Neural cell (in vitro differentiated cells): ENCODE measurements at regions not wholly inside any gene's neighbourhood (a gene's known extent, or its start where the extent isn't known, plus 50 kb on each side); places are given as distances from the start of the nearest gene placed in this dataset.

Experiments used
- CTCF ChIP-seq: fragments of 450-650 bp; IDR thresholded peaks from 2 replicates; pipeline ENCODE4 v1.5.1; 2014; ENCODE audit warnings: antibody characterized with exemption, mild to moderate bottlenecking, moderate library complexity; ENCODE audit not compliant: poor library complexity, severe bottlenecking
- EP300 ChIP-seq: fragments of 450-650 bp; conservative IDR thresholded peaks from 2 replicates; pipeline ENCODE4 v1.6.1; 2014; ENCODE audit warnings: antibody characterized with exemption, mild to moderate bottlenecking, moderate library complexity; ENCODE audit not compliant: poor library complexity, severe bottlenecking
- EZH2 ChIP-seq: fragments of 200-600, 300-800 bp; shearing (Covaris generic), sonication (generic); IDR thresholded peaks from 2 replicates; pipeline ENCODE4 v1.6.1; 2014; ENCODE audit warnings: antibody characterized with exemption, low read length, borderline replicate concordance, mild to moderate bottlenecking; ENCODE audit not compliant: insufficient read depth, poor library complexity, severe bottlenecking
- MXI1 ChIP-seq: fragments of 450-650 bp; conservative IDR thresholded peaks from 2 replicates; pipeline ENCODE4 v1.6.1; 2014; ENCODE audit warnings: antibody characterized with exemption, mild to moderate bottlenecking; ENCODE audit not compliant: poor library complexity, severe bottlenecking
- POLR2AphosphoS5 ChIP-seq: IDR thresholded peaks from 2 replicates; pipeline ENCODE4 v1.6.1; 2012
- REST ChIP-seq: IDR thresholded peaks from 2 replicates; pipeline ENCODE4 v1.6.1; 2012; ENCODE audit warnings: borderline replicate concordance
- TAF1 ChIP-seq: IDR thresholded peaks from 2 replicates; pipeline ENCODE4 v1.6.1; 2012; ENCODE audit warnings: low read depth

- TF ChIP-seq EZH2 (no peak), CTCF (no peak), TAF1 (no peak), POLR2AphosphoS5 (no peak), MXI1 (no peak), EP300 (no peak), REST (no peak)
Measured at GRCh38 chr1:195794225-195794624, 814.0 kb downstream of the KCNT2 start.
